Muscle of leg (tissue), 3 donors: ENCODE measurements at regions not wholly inside any gene's neighbourhood (a gene's known extent, or its start where the extent isn't known, plus 50 kb on each side); places are given as distances from the start of the nearest gene placed in this dataset.

Experiments
- DNase-seq: peaks from one replicate; pipeline ENCODE4 v3.0.0; 2013
- H3K27ac ChIP-seq: one replicate; pipeline ENCODE4 v1.5.1; 2013; ENCODE audit warnings: mild to moderate bottlenecking, low read length, control low read depth
- H3K27me3 ChIP-seq: one replicate; pipeline ENCODE4 v1.6.1; 2013; ENCODE audit warnings: low read length; ENCODE audit not compliant: control insufficient read depth, insufficient read depth
- H3K36me3 ChIP-seq: one replicate; pipeline ENCODE4 v1.6.1; 2013; ENCODE audit warnings: low read length; ENCODE audit not compliant: control insufficient read depth, insufficient read depth
- H3K4me1 ChIP-seq: one replicate; pipeline ENCODE4 v1.6.1; 2013; ENCODE audit warnings: low read length; ENCODE audit not compliant: control insufficient read depth, insufficient read depth
- H3K4me3 ChIP-seq: one replicate; pipeline ENCODE4 v1.5.1; 2013; ENCODE audit warnings: low read length, control low read depth
- H3K9me3 ChIP-seq: replicated peaks from 2 replicates; pipeline ENCODE4 v1.6.1; 2013; ENCODE audit warnings: low read depth, low read length; ENCODE audit not compliant: control insufficient read depth
- WGBS: methylation state at CpG from one replicate; pipeline ENCODE4 v1.1.5; 2013; ENCODE audit warnings: missing lambda C conversion rate; ENCODE audit not compliant: insufficient coverage; 5-methylcytosine and 5-hydroxymethylcytosine counted together

- WGBS = no CpG with 5 or more reads among the region's 3 CpGs
- Histone ChIP-seq H3K36me3 (no peaks in the 10 kb centered on the region), H3K27me3 (no peaks in the 10 kb centered on the region), H3K9me3 (peaks cover 3% of the 10 kb centered on the region), H3K4me3 (no peak overlapping the region), H3K27ac (no peak overlapping the region), H3K4me1 (no peaks in the 10 kb centered on the region)
- DNase-seq = no peak
Observed at GRCh38 chr17:71427801-71428200, 693.0 kb upstream of the SOX9 start.

- Histone ChIP-seq H3K4me1 (no peaks in the 10 kb centered on the region), H3K36me3 (no peaks in the 10 kb centered on the region)
Observed at GRCh38 chr17:71428897-71429296, 691.9 kb upstream of the SOX9 start.

GRCh38 chr17:71430281-71430680 is 690.5 kb upstream of the SOX9 start:
- WGBS = 89% methylated on average over 4 of the region's 5 CpGs
- no peaks in the 10 kb centered on the region for H3K36me3 ChIP-seq
- no peaks in the 10 kb centered on the region for H3K4me1 ChIP-seq
- no peaks in the 10 kb centered on the region for H3K27me3 ChIP-seq
- H3K4me3 ChIP-seq = no peak overlapping the region
- H3K27ac ChIP-seq = no peak overlapping the region
- peaks cover 3% of the 10 kb centered on the region for H3K9me3 ChIP-seq
- no peak for DNase-seq

More at GRCh38 chr17:71428897-71429296, 691.9 kb upstream of the SOX9 start:
- Histone ChIP-seq H3K27me3 (no peaks in the 10 kb centered on the region), H3K4me3 (no peak overlapping the region), H3K9me3 (peaks cover 3% of the 10 kb centered on the region), H3K27ac (no peak overlapping the region)
- no peak for DNase-seq

- no CpG with 5 or more reads among the region's 2 CpGs for WGBS
- Histone ChIP-seq H3K4me3 (no peak overlapping the region), H3K36me3 (no peaks in the 10 kb centered on the region), H3K9me3 (peaks cover 3% of the 10 kb centered on the region), H3K4me1 (no peaks in the 10 kb centered on the region), H3K27ac (no peak overlapping the region), H3K27me3 (no peaks in the 10 kb centered on the region)
- no peak for DNase-seq
Observed at GRCh38 chr17:71431146-71431545, 689.7 kb upstream of the SOX9 start.

- WGBS = no CpG with 5 or more reads among the region's 2 CpGs
Observed at GRCh38 chr17:71432378-71433315, 688.2 kb upstream of the SOX9 start.

GRCh38 chr17:71434716-71435115 is 686.1 kb upstream of the SOX9 start:
- H3K27ac ChIP-seq = no peak overlapping the region
- no peaks in the 10 kb centered on the region for H3K27me3 ChIP-seq
- no peaks in the 10 kb centered on the region for H3K4me1 ChIP-seq
- H3K9me3 ChIP-seq = no peaks in the 10 kb centered on the region
- no CpG with 5 or more reads among the region's 1 CpG for WGBS
- H3K4me3 ChIP-seq = no peak overlapping the region
- DNase-seq = no peak
- no peaks in the 10 kb centered on the region for H3K36me3 ChIP-seq

More at GRCh38 chr17:71432378-71433315, 688.2 kb upstream of the SOX9 start:
- DNase-seq = no peak
- peaks cover 3% of the 10 kb centered on the region for H3K9me3 ChIP-seq
- H3K27me3 ChIP-seq = no peaks in the 10 kb centered on the region
- no peak overlapping the region for H3K27ac ChIP-seq
- no peak overlapping the region for H3K4me3 ChIP-seq
- H3K4me1 ChIP-seq = no peaks in the 10 kb centered on the region
- H3K36me3 ChIP-seq = no peaks in the 10 kb centered on the region

- no peaks in the 10 kb centered on the region for H3K9me3 ChIP-seq
- WGBS = no CpG with 5 or more reads among the region's 1 CpG
- no peak overlapping the region for H3K27ac ChIP-seq
- DNase-seq = no peak
- no peaks in the 10 kb centered on the region for H3K27me3 ChIP-seq
- H3K4me1 ChIP-seq = no peaks in the 10 kb centered on the region
- H3K4me3 ChIP-seq = no peak overlapping the region
- no peaks in the 10 kb centered on the region for H3K36me3 ChIP-seq
Observed at GRCh38 chr17:71436479-71436878, 684.3 kb upstream of the SOX9 start.

GRCh38 chr17:71437166-71437565 is 683.7 kb upstream of the SOX9 start:
- Histone ChIP-seq H3K4me3 (no peak overlapping the region), H3K36me3 (no peaks in the 10 kb centered on the region), H3K4me1 (no peaks in the 10 kb centered on the region), H3K9me3 (no peaks in the 10 kb centered on the region), H3K27me3 (no peaks in the 10 kb centered on the region), H3K27ac (no peak overlapping the region)
- WGBS = no CpG with 5 or more reads among the region's 1 CpG
- DNase-seq = no peak

- H3K4me3 ChIP-seq = no peak overlapping the region
- H3K36me3 ChIP-seq = no peaks in the 10 kb centered on the region
- no peaks in the 10 kb centered on the region for H3K4me1 ChIP-seq
- DNase-seq = peak; percentile 3
- H3K27me3 ChIP-seq = no peaks in the 10 kb centered on the region
- H3K9me3 ChIP-seq = no peaks in the 10 kb centered on the region
- no CpG with 5 or more reads among the region's 5 CpGs for WGBS
- no peak overlapping the region for H3K27ac ChIP-seq
Observed at GRCh38 chr17:71438631-71439146, 682.1 kb upstream of the SOX9 start.

GRCh38 chr17:71440513-71440912 is 680.3 kb upstream of the SOX9 start:
- Histone ChIP-seq H3K4me3 (no peak overlapping the region), H3K27ac (no peak overlapping the region), H3K27me3 (no peaks in the 10 kb centered on the region), H3K36me3 (no peaks in the 10 kb centered on the region), H3K4me1 (no peaks in the 10 kb centered on the region), H3K9me3 (no peaks in the 10 kb centered on the region)
- no peak for DNase-seq
- 93% methylated on average over 5 of the region's 9 CpGs for WGBS
